Body of pancreas (tissue), 4 donors: ENCODE measurements at regions not wholly inside any gene's neighbourhood (a gene's known extent, or its start where the extent isn't known, plus 50 kb on each side); places are given as distances from the start of the nearest gene placed in this dataset.

Experiments used
- ATAC-seq: fragments of 150-250 bp; one replicate; pipeline ENCODE4 v1.9.1; 2016
- DNase-seq, 4 donors: peaks; one replicate each; pipeline ENCODE4 v3.0.0-alpha.2; 2019
- H3K27ac ChIP-seq, 4 donors: fragments of 200-600 bp; sonication (generic); 1 replicate in 3 of 4; 2 replicates in 1 of 4; pipeline versions ENCODE4 v1.5.1 to v1.6.1; 2016 to 2019; ENCODE audit warnings: mild to moderate bottlenecking in 1 of 4, mixed read lengths in 1 of 4, moderate library complexity in 1 of 4
- H3K27me3 ChIP-seq, 2 donors: fragments of 200-600 bp; sonication (generic); one replicate each; pipeline ENCODE4 v1.6.0; 2016; ENCODE audit warnings: mild to moderate bottlenecking in 1 of 2
- H3K36me3 ChIP-seq, 2 donors: fragments of 200-600 bp; sonication (generic); replicated peaks in 1 of 2; 2 replicates each; pipeline ENCODE4 v1.5.1; 2016; ENCODE audit warnings: low read depth in 2 of 2; ENCODE audit not compliant: insufficient read depth in 1 of 2
- H3K4me1 ChIP-seq: fragments of 200-600 bp; sonication (generic); one replicate; pipeline ENCODE4 v1.6.0; 2016
- H3K4me3 ChIP-seq, 2 donors: fragments of 200-600 bp; sonication (generic); 1 replicate in 1 of 2; 2 replicates in 1 of 2; pipeline ENCODE4 v1.5.1; 2016 to 2019
- H3K9me3 ChIP-seq, 3 donors: fragments of 200-600 bp; sonication (generic); 1 replicate in 2 of 3; 2 replicates in 1 of 3; pipeline ENCODE4 v1.5.1; 2016
- CTCF ChIP-seq, 7 experiments: fragments of 450-650 bp in 4 of 7; fragments of 200-600 bp in 3 of 7; sonication (generic) in 3 of 7; IDR thresholded peaks; one replicate each; pipeline ENCODE4 v1.5.1; 2016 to 2019; ENCODE audit warnings: antibody characterized with exemption in 7 of 7
- POLR2A ChIP-seq, 3 donors: fragments of 450-650 bp; IDR thresholded peaks; one replicate each; pipeline ENCODE4 v1.6.1; 2016; ENCODE audit warnings: antibody characterized with exemption in 3 of 3, mild to moderate bottlenecking in 2 of 3
- WGBS, 2 donors: methylation state at CpG; one replicate each; pipeline ENCODE4 v1.1.5; 2017; 5-methylcytosine and 5-hydroxymethylcytosine counted together
- intact Hi-C: fragments of 100-400 bp; cut with DNase I; formaldehyde crosslinking; loops from one replicate; pipeline ENCODE4 v1.15.1; 2023

- DNase-seq (no peak), ATAC-seq (no peak)
- H3K27ac ChIP-seq: no peak overlapping the region
- H3K9me3 ChIP-seq: no peaks in the 10 kb centered on the region
- intact Hi-C loops: no loop called here
- no peaks in the 10 kb centered on the region for H3K27me3 ChIP-seq
- no peak overlapping the region for H3K4me3 ChIP-seq
- H3K36me3 ChIP-seq: no peaks in the 10 kb centered on the region
- peaks cover 32% of the 10 kb centered on the region for H3K4me1 ChIP-seq
- no peak for TF ChIP-seq CTCF (IDR thresholded peaks at IDR 0.05)
- no peak for TF ChIP-seq POLR2A (IDR thresholded peaks at IDR 0.05)
- 75 to 85% methylated on average over 9 of the region's 9 CpGs for WGBS, 2 donors
Observed at GRCh38 chr10:25076506-25077177, 60.2 kb downstream of the THNSL1 start.

GRCh38 chr10:25078658-25079431 is 62.4 kb downstream of the THNSL1 start:
- Histone ChIP-seq H3K4me1 (peaks cover 32% of the 10 kb centered on the region), H3K4me3 (no peak overlapping the region), H3K27me3 (no peaks in the 10 kb centered on the region), H3K27ac (peak overlapping the region; percentile 47 to 85 (median 75)), H3K36me3 (no peaks in the 10 kb centered on the region), H3K9me3 (no peaks in the 10 kb centered on the region)
- peak; percentile 24 to 67 (median 54) for DNase-seq
- intact Hi-C loops: no loop called here
- WGBS, 2 donors: 12 to 22% methylated on average over 7 of the region's 7 CpGs
- peak; percentile 86 for ATAC-seq
- peak in 1 of 3 donors; percentile 30 for TF ChIP-seq POLR2A (IDR thresholded peaks at IDR 0.05)
- TF ChIP-seq CTCF (IDR thresholded peaks at IDR 0.05): peak in 2 of 7 experiments; percentile 2 to 5

GRCh38 chr10:25080880-25081581 is 64.6 kb downstream of the THNSL1 start:
- TF ChIP-seq CTCF (IDR thresholded peaks at IDR 0.05) (peak; percentile 65 to 98 (median 95)), POLR2A (IDR thresholded peaks at IDR 0.05) (no peak)
- Histone ChIP-seq H3K4me1 (peaks cover 32% of the 10 kb centered on the region), H3K27ac (peak overlapping the region in 3 of 4 donors; percentile 29 to 85 (median 60)), H3K9me3 (no peaks in the 10 kb centered on the region), H3K27me3 (no peaks in the 10 kb centered on the region), H3K4me3 (no peak overlapping the region), H3K36me3 (no peaks in the 10 kb centered on the region)
- DNase-seq (peak; percentile 88 to 92 (median 91)), ATAC-seq (peak; percentile 88)
- intact Hi-C loops: loop anchor here (5.0 kb wide), 1 partner anchor 439 kb away; no protein-coding TSS in a partner anchor
- WGBS, 2 donors: 3 to 4% methylated on average over 9 of the region's 9 CpGs

- TF ChIP-seq CTCF (IDR thresholded peaks at IDR 0.05) (no peak), POLR2A (IDR thresholded peaks at IDR 0.05) (no peak)
- WGBS, 2 donors: 60 to 71% methylated on average over 8 of the region's 8 CpGs
- peaks cover 32% of the 10 kb centered on the region for H3K4me1 ChIP-seq
- H3K4me3 ChIP-seq: no peak overlapping the region
- H3K27me3 ChIP-seq: no peaks in the 10 kb centered on the region
- H3K27ac ChIP-seq: no peak overlapping the region
- DNase-seq (no peak), ATAC-seq (no peak)
- intact Hi-C loops: loop anchor here (5.0 kb wide), 1 partner anchor 440 kb away; no protein-coding TSS in a partner anchor
- H3K9me3 ChIP-seq: no peaks in the 10 kb centered on the region
- H3K36me3 ChIP-seq: no peaks in the 10 kb centered on the region
Observed at GRCh38 chr10:25082276-25083204, 66.1 kb downstream of the THNSL1 start.
